ENCODE measurements at regions not wholly inside any gene's neighbourhood (a gene's known extent, or its start where the extent isn't known, plus 50 kb on each side); places are given as distances from the start of the nearest gene placed in this dataset.

DNA sequence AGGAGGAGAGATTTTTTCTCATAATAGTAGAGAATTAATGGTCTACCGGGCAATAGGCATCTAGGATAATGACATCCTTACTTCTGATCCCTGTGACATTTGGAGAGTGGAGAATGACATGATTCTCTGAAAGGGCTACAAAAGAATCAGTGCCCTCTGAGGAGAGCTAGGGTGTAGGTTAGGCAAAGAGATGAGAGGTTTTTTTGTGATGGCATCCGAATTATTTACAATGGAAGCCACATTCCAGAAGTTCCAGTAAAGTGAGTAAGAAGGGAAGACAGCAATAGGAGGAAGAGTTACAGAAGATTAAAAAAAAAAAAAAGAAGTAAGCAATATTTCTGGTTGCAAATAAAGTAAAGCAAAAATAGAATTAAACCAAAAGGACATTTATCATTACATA is 478.0 kb downstream of the RMST start:
- TF ChIP-seq CTCF (IDR thresholded peaks at IDR 0.05; ENCODE audit: insufficient read depth, low read length, poor library complexity, severe bottlenecking), result no peak
- no peak for DNase-seq (ENCODE audit: extremely low read depth, insufficient read length)
- no peak overlapping the region for H3K4me3 ChIP-seq (replicated peaks; ENCODE audit: low read depth, low read length)
- no peaks in the 10 kb centered on the region for H3K27me3 ChIP-seq (replicated peaks; ENCODE audit: control insufficient read depth, insufficient read depth, low read length)
- H3K36me3 ChIP-seq (ENCODE audit: control insufficient read depth, insufficient read depth, low read length), result no peaks in the 10 kb centered on the region

GRCh38 chr12:97941686-97942354 is 479.2 kb downstream of the RMST start:
- TF ChIP-seq CTCF (IDR thresholded peaks at IDR 0.05; ENCODE audit: insufficient read depth, low read length, poor library complexity, severe bottlenecking), result no peak
- Histone ChIP-seq H3K36me3 (ENCODE audit: control insufficient read depth, insufficient read depth, low read length) (no peaks in the 10 kb centered on the region), H3K4me3 (replicated peaks; ENCODE audit: low read depth, low read length) (no peak overlapping the region), H3K27me3 (replicated peaks; ENCODE audit: control insufficient read depth, insufficient read depth, low read length) (no peaks in the 10 kb centered on the region)
- no peak for DNase-seq (ENCODE audit: extremely low read depth, insufficient read length)

DNA sequence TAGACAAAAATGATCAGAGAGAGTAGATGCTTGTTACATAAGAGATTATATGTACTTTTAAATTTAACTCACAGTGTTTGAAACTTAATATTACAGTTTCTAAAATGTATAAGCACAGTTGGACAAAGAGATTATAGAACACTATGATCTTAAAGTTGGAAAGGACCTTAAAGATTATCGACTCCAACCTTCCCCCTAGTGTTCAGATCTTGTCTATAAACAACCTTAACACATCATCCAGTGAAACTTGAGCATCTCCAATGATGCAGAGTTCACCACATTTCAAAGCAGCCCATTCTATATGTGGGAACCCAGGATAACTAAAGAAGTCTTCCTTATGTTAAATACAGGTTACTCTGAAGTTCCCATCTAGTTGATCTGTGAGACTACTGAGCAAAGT is 480.8 kb downstream of the RMST start:
- TF ChIP-seq CTCF (IDR thresholded peaks at IDR 0.05; ENCODE audit: insufficient read depth, low read length, poor library complexity, severe bottlenecking), result no peak
- H3K36me3 ChIP-seq (ENCODE audit: control insufficient read depth, insufficient read depth, low read length), result no peaks in the 10 kb centered on the region
- DNase-seq (ENCODE audit: extremely low read depth, insufficient read length), result no peak

GRCh38 chr12:97944576-97944975 is 482.0 kb downstream of the RMST start:
- no peak overlapping the region for H3K4me3 ChIP-seq (replicated peaks; ENCODE audit: low read depth, low read length)
- H3K36me3 ChIP-seq (ENCODE audit: control insufficient read depth, insufficient read depth, low read length), result no peaks in the 10 kb centered on the region
- DNase-seq (ENCODE audit: extremely low read depth, insufficient read length), result no peak
- no peak for TF ChIP-seq CTCF (IDR thresholded peaks at IDR 0.05; ENCODE audit: insufficient read depth, low read length, poor library complexity, severe bottlenecking)
- H3K27me3 ChIP-seq (replicated peaks; ENCODE audit: control insufficient read depth, insufficient read depth, low read length), result no peaks in the 10 kb centered on the region

More for the DNA sequence above, 480.8 kb downstream of the RMST start:
- Histone ChIP-seq H3K4me3 (replicated peaks; ENCODE audit: low read depth, low read length) (no peak overlapping the region), H3K27me3 (replicated peaks; ENCODE audit: control insufficient read depth, insufficient read depth, low read length) (no peaks in the 10 kb centered on the region)

DNA sequence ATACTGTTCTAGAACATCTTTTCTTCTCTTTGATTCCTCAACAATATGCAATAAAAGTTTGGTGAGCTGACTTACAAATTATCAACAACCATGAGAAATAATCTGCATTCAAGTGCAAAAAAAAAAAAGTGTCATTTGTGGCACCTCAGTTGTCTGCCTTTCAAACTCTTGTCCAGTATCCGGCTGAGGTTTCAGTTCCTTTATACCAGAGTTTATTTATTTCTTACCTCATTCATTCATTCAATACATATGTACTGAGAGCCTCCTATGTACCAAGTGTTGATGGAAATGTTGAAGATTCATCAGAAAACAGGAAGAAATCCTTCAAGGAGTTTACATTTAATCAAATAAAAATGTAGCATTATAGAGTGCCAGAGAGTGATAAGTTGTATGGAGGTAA is 484.1 kb downstream of the RMST start:
- Histone ChIP-seq H3K4me3 (replicated peaks; ENCODE audit: low read depth, low read length) (no peak overlapping the region), H3K27me3 (replicated peaks; ENCODE audit: control insufficient read depth, insufficient read depth, low read length) (no peaks in the 10 kb centered on the region), H3K36me3 (ENCODE audit: control insufficient read depth, insufficient read depth, low read length) (no peaks in the 10 kb centered on the region)
- no peak for DNase-seq (ENCODE audit: extremely low read depth, insufficient read length)
- no peak for TF ChIP-seq CTCF (IDR thresholded peaks at IDR 0.05; ENCODE audit: insufficient read depth, low read length, poor library complexity, severe bottlenecking)

DNA sequence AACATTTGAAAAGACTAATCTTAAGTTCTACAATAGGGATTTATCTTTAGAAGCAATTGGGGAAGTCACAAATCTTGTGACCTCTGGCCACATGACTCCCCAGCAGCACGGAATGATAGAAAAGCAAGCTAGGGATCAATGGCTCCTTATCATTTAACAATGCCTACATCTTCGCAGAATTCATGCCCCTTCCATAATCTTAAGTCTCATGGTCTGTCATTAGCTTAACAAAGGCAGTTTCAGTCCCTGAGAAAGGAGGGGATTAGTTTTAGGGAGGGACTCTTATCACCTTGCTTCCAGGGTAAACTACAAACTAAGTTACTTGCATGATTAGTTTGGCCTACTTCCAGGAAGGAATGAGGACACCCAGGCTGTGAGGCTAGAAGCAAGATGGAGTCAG is 486.0 kb downstream of the RMST start:
- no peaks in the 10 kb centered on the region for H3K36me3 ChIP-seq (ENCODE audit: control insufficient read depth, insufficient read depth, low read length)
- DNase-seq (ENCODE audit: extremely low read depth, insufficient read length), result no peak
- no peak for TF ChIP-seq CTCF (IDR thresholded peaks at IDR 0.05; ENCODE audit: insufficient read depth, low read length, poor library complexity, severe bottlenecking)
- no peak overlapping the region for H3K4me3 ChIP-seq (replicated peaks; ENCODE audit: low read depth, low read length)
- no peaks in the 10 kb centered on the region for H3K27me3 ChIP-seq (replicated peaks; ENCODE audit: control insufficient read depth, insufficient read depth, low read length)
